ENCODE measurements at regions not wholly inside any gene's neighbourhood (a gene's known extent, or its start where the extent isn't known, plus 50 kb on each side); places are given as distances from the start of the nearest gene placed in this dataset.

DNA sequence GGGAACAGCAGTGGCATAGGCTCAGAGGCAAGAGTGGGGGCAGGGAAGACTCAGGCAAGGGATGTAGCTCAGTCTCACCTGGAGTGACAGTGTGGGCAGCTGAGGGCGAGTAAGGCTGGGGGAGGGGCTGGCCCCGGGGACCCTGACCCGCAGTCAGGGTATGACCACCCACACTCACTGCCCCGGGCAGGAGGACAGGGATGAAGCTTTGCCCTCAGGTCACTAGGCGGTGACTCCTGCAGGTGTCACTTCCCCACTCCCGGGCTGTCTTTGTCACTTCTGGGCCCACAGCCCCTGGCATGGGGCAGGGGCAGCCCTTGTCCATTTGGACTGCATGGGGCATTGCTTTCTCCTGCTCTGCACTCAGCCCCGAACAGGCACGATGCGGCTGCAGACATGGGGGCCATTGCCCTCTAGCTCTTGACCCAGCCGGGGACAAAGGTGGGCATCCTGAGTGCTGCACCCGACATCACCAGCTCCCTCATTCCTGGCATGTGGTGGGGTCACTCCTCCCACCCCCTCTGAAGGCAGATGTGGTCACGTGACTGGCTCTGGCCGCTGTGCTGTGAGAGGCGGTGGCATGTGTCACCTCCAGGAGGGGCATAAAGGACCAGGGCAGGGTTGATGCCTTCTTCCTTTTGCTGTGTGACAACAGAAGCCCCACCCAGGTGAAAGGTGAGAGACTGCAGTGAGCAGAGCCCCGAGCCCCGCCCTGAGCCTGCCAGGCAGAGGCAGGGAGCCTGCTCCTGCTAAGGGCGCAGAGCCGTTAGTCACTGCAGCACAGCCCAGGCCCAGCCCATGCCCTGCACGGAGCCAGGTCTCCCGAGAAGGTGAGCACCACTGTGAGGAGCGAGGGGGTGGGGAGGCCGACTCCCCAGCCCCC lies 66.0 kb downstream of the MATN1 start:
- no peaks in the 10 kb centered on the region for H4K20me1 ChIP-seq (ENCODE audit: insufficient read depth, low read length)
- no peak overlapping the region for H3K27ac ChIP-seq (ENCODE audit: extremely low read length, insufficient read depth, low read length)
- H3K4me3 ChIP-seq (replicated peaks in 1 of 3; ENCODE audit: insufficient read depth in 1 of 3, low read depth in 2 of 3, low read length in 3 of 3), result no peak overlapping the region
- in situ Hi-C loops (cut with HindIII; ENCODE audit: extremely low pct_ligation_motif_present, low pct_unique_long_range_greater_than_20kb) (no loop called here), intact Hi-C loops (cut with micrococcal nuclease; ENCODE audit: unreplicated experiment) (no loop called here)
- H3K9me3 ChIP-seq (ENCODE audit: low read length), result no peaks in the 10 kb centered on the region
- ATAC-seq (peak; percentile 28; the same call in 2 of the 3 replicates), FAIRE-seq (no peak), DNase-seq (ENCODE audit: low spot score) (no peak)
- WGBS (ENCODE audit: low lambda C conversion rate), result 42% methylated on average over 9 of the region's 22 CpGs
- CTCF ChIA-PET (ENCODE audit: low intra/inter-chr PET ratio, low total read pairs), result no interaction called here
- H3K9ac ChIP-seq (ENCODE audit: insufficient read depth, low read depth, low read length), result no peak overlapping the region
- no TSS peak for BruUV-seq (replicated peaks)
- peak; percentile 84 for TF ChIP-seq RAD51 (IDR thresholded peaks at IDR 0.05; ENCODE audit: borderline replicate concordance)
- TF ChIP-seq, protein P1, sequence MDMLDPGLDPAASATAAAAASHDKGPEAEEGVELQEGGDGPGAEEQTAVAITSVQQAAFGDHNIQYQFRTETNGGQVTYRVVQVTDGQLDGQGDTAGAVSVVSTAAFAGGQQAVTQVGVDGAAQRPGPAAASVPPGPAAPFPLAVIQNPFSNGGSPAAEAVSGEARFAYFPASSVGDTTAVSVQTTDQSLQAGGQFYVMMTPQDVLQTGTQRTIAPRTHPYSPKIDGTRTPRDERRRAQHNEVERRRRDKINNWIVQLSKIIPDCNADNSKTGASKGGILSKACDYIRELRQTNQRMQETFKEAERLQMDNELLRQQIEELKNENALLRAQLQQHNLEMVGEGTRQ (IDR thresholded peaks at IDR 0.05; ENCODE audit: low read depth, low read length), result peak; percentile 49; the same call in 1 of the 2 replicates
- TF ChIP-seq, protein P1 (CRISPR knock-in tag; IDR thresholded peaks at IDR 0.05; ENCODE audit: borderline replicate concordance), result no peak
- TF ChIP-seq, protein P2, sequence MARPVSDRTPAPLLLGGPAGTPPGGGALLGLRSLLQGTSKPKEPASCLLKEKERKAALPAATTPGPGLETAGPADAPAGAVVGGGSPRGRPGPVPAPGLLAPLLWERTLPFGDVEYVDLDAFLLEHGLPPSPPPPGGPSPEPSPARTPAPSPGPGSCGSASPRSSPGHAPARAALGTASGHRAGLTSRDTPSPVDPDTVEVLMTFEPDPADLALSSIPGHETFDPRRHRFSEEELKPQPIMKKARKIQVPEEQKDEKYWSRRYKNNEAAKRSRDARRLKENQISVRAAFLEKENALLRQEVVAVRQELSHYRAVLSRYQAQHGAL (CRISPR knock-in tag; IDR thresholded peaks at IDR 0.05; ENCODE audit: not compliant biosample characterization), result no peak
- no peak overlapping the region for H3K4me2 ChIP-seq (ENCODE audit: low read depth, low read length)
- peaks cover 2 to 16% of the 10 kb centered on the region in 2 experiments; a peak in 4 of 5 replicates for H3K27me3 ChIP-seq (ENCODE audit: control insufficient read depth in 1 of 2, insufficient read depth in 2 of 2, low read length in 2 of 2)
- POLR2A ChIA-PET, result no interaction called here
- no peak overlapping the region for H2AFZ ChIP-seq (ENCODE audit: low read length)
- H3K36me3 ChIP-seq (replicated peaks in 1 of 2; ENCODE audit: control insufficient read depth in 1 of 2, insufficient read depth in 2 of 2, low read length in 2 of 2), result no peaks in the 10 kb centered on the region
- peaks cover 4% of the 10 kb centered on the region; the same call in 1 of the 2 replicates for H3K4me1 ChIP-seq (ENCODE audit: insufficient read depth, low read length)
- H3K79me2 ChIP-seq (ENCODE audit: insufficient read depth, low read length), result no peaks in the 10 kb centered on the region
